GM21529 (cell line): ENCODE measurements at regions not wholly inside any gene's neighbourhood (a gene's known extent, or its start where the extent isn't known, plus 50 kb on each side); places are given as distances from the start of the nearest gene placed in this dataset.
"Not testable (repeated sequence)": the region's sequence is repeated elsewhere in the genome, so short reads cannot be mapped to it uniquely, and the experiment has no call there.

Experiments
- ATAC-seq: cut with Tn5 transposase; IDR thresholded peaks from one replicate; pipeline ENCODE4 v1.9.1; 2021; ENCODE audit not compliant: unreplicated experiment

DNA sequence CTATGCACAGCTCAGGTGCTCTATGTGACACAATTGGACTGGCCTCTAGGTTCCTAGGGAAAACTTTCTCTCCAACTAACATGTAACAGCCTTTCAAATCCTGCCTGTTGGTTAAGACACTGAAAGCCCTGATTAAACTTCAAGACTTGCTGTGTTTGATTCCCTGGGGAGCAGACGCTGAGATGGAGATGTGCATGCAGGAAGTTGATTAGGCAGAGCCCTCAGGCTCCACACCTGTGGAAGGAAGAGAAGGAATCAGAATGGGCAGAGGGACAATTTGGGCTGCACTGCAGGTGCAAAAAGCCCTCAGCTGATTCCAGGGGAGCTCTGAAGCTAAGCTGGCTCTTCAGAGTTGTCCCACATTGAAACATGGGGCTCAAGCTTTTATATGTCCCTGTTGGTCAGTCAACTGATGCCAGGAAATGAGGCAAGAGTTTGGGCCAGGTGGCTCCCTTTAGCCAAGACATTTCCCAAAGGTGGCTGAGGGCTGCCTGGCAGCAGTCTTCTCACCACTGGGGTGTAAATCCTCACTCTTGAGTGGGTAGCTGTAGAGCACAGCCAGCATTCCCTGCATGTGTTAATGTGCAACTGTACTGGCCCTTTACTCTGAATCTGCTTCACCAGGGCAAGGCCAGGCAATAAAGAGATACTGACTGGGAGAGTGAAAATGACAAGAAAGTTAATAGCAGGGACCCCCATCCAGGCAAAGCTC is 199.5 kb upstream of the DDX18 start:
- ATAC-seq, result no peak

GRCh38 chr2:117618607-117619006 is 195.9 kb upstream of the DDX18 start:
- no peak for ATAC-seq

GRCh38 chr2:117621326-117621725 is 193.2 kb upstream of the DDX18 start:
- ATAC-seq, result no peak

GRCh38 chr2:117623175-117623574 is 191.3 kb upstream of the DDX18 start:
- ATAC-seq, result not testable (repeated sequence)

DNA sequence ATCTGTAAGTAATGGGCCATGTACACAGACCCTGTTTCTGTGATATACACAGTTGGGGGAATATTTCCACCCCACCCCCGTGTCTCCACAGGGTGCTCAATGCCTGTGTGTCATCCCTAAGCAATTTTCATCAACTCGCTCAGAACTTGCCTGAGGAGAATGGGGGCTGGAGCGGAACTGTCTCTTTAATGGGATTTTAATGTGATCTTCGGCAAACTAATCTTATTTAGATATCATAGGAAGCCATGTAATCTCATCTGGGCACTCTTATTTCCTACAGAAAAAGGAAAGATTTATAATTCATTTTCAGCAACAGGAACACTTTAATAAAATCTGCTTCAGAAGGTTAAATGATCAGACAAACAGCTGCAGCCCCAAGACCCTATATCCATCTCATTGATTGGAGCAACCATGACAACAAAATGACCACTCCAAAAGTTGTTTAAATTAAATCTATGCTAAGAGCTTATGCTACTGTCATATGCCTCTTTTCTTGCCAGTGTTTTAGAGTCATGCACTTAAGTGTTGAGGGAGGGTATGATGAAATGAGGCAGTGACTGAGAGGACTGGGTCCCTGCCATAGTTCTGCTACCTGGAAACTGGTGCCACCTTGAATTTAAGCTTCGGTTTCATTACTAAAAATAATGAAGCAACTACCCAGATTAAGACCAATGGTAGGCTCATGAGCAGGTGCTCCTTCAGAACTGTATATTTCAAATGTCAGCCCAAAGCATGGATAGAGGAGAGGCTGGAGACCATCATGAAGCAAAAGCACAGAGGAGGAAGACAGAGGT is 183.1 kb upstream of the DDX18 start:
- no peak for ATAC-seq

GRCh38 chr2:117635481-117635880 is 179.0 kb upstream of the DDX18 start:
- no peak for ATAC-seq

- ATAC-seq, result no peak
Observed at GRCh38 chr2:117639401-117639800, 175.1 kb upstream of the DDX18 start.

DNA sequence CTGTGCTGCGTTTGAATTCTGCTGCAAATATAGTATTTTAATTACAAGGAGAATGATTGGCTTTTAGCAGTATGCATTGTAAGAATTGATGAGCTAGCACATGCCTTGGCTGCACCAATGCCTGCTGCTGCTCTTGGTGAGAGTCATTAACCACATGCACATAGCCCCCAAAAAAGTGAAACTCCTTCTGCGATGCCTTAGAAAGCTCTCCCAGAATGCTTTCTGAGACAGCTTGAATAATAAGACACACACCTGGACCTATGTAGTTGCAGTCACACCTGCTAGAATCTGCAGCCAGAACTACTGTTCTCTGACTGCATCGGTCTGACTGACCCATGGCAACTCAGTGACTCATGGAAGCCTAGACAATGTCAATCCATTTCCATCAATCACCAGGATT is 170.1 kb upstream of the DDX18 start:
- ATAC-seq, result no peak

- no peak for ATAC-seq
Observed at GRCh38 chr2:117645458-117645857, 169.0 kb upstream of the DDX18 start.

DNA sequence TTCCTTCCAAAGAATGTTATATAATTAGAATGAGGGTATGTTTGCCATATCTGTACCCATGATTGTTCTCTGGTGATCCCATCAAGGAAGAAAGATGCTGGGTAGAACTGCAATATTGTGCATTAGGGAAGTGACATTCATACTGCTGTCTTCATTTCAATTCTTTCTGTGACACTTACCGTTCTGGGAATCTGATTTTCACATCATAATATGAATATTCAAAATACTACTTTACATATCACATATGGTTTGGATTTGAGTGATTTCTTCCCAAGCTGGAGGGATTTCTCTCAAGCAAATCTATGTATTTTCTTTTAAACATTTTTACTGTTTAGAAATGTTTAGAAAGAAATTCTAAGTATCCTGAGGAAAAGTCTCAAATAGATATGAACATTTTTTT is 168.4 kb upstream of the DDX18 start:
- ATAC-seq, result no peak

GRCh38 chr2:117646872-117647271 is 167.6 kb upstream of the DDX18 start:
- no peak for ATAC-seq

GRCh38 chr2:117656546-117656945 is 157.9 kb upstream of the DDX18 start:
- ATAC-seq, result no peak

GRCh38 chr2:117661619-117662018 is 152.9 kb upstream of the DDX18 start:
- no peak for ATAC-seq

DNA sequence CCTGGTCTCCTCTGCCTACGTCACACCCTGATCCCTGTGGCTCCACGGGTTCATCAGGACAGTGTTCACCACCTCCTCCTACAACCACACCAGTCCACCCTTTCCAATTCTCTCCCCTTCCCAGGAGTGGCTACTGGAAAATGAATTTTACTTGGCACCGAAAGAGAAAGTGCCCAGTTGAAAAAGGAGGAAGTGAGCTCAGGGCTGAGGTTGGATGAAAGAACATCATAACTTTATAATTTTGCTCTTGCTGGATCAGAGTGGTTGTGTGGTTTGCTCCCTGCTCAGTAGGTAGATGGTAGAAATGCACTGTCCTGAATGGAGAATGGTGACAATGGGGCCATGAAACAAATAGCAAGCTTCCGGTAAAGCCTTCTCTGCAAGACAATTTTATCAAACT is 140.3 kb upstream of the DDX18 start:
- no peak for ATAC-seq

DNA sequence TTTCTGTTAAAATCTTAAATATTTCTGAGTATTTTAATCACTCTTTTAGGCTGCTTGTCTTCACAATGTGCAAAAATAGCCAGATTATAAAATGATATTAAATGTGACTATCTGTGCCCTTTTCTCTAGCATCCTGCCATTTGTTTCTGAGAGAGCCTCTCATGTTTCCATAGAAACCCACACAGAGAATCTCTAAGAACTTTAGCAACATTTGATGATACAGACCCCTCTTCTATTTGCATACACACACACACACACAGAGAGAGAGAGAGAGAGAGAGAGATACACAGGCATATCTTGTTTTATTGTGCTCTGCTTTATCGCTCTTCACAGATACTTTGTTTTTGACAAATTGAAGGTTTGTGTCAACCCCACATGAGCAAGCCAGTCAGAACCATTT is 134.5 kb upstream of the DDX18 start:
- no peak for ATAC-seq

DNA sequence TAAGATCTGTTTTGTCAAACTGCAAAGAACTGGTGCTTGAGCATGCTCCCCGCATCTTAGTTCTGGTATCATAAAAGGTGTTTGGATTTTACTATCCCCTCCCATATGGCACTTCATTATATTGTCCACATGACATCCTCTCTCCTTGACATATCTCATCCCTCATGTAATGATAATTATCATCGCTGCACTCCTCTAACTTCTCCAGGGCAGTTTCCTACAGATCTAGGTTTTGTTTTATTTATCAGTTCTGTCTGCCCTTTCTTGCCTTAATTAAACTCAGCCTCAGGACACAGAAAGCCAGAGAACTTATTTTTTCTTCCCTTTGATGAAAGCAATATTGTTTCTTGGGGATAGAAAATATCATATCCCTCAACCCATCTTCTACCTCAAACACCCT is 129.6 kb upstream of the DDX18 start:
- ATAC-seq, result no peak

DNA sequence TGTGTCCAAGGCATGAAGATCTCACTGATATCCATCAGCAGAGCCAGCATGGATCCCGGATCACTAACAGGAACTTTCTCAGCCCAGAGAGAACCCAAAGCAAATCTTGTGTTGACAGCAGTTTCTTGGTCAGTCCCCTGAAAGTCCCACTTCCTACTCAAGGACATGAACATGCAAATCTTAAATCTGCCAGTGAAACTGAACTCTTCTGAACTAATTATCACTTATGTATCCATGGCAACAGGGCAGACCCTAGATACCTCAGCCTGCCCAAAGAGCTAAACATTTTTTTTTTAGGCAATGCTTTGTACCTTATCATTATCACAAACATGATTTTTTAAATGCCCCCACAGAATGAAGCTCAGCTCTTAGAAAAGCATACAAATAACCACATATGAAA is 127.8 kb upstream of the DDX18 start:
- ATAC-seq, result peak; percentile 96

- no peak for ATAC-seq
Observed at GRCh38 chr2:117691595-117691994, 122.9 kb upstream of the DDX18 start.

- ATAC-seq, result no peak
Observed at GRCh38 chr2:117692001-117692763, 122.3 kb upstream of the DDX18 start.

DNA sequence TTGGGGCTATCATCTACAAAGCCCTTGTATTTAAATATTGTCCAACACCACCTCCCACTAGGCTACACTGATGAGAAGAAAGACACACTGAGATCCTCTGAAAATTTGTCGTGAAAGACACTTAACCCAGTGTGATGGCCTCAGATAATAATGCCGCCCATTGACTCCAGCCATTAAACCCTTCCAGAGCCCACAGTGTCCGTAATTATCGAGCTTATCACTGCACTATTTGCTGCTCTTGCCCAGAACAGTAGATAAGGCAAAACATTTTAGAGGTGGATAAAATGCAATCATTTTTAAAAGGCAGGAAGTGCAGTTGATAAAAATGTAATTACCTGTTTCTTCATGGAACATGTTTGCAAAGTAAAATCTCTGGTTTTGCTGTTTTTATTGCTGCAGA is 121.3 kb upstream of the DDX18 start:
- ATAC-seq, result no peak

GRCh38 chr2:117693651-117694050 is 120.8 kb upstream of the DDX18 start:
- ATAC-seq, result no peak

DNA sequence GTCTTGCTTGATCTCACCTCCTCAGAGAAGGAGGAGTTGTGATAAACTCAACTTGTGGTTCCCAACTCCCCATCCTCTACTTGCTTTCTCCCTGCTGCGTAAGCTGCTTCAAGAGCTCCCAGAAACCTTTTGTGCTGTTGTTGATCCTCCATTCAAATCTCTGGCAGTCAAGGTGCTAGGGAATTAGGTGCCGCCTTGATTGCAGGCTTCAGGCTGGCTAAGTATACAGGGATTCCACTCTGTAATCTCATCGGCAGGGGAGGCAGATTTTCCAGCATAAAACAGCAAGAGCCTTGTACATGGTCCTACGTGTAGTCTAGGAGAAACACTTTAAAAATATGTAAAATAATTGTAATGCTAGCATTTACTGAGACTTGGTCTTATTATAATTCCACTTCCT is 116.2 kb upstream of the DDX18 start:
- ATAC-seq, result no peak
